Activated B cell treated with CpG ODN at 0.5 μM for 24 hours (primary cell): ENCODE measurements at regions not wholly inside any gene's neighbourhood (a gene's known extent, or its start where the extent isn't known, plus 50 kb on each side); places are given as distances from the start of the nearest gene placed in this dataset.
"Not testable (repeated sequence)": the region's sequence is repeated elsewhere in the genome, so short reads cannot be mapped to it uniquely, and the experiment has no call there.

Source experiments
- ATAC-seq: fragments of 200-7000 bp; cut with Tn5 transposase; one replicate; pipeline ENCODE4 v1.10.0; 2021; ENCODE audit warnings: low read depth, mild to moderate bottlenecking, moderate library complexity
- CTCF ChIA-PET: fragments of 350-600 bp; sonication (Branson Sonifier 250); formaldehyde crosslinking; loops from one replicate; lab custom pipeline; 2021; ENCODE audit warnings: antibody characterized with exemption; lab: Charles Lee
- POLR2A ChIA-PET: fragments of 350-600 bp; sonication (Branson Sonifier 250); formaldehyde crosslinking; loops from one replicate; lab custom pipeline; 2021; ENCODE audit warnings: antibody characterized with exemption; lab: Charles Lee
- DNase-seq: peaks from one replicate; pipeline ENCODE4 v3.0.0; 2022
- H3K27ac Mint-ChIP-seq: one replicate; pipeline ENCODE4 v1.8.0; 2020; ENCODE audit warnings: mixed read lengths
- H3K27me3 Mint-ChIP-seq: one replicate; pipeline ENCODE4 v1.8.0; 2021; ENCODE audit warnings: mixed read lengths
- H3K36me3 Mint-ChIP-seq: one replicate; pipeline ENCODE4 v1.8.0; 2021; ENCODE audit warnings: low read depth, mixed read lengths
- H3K4me1 Mint-ChIP-seq: one replicate; pipeline ENCODE4 v1.8.0; 2021; ENCODE audit warnings: mixed read lengths
- H3K4me3 Mint-ChIP-seq: one replicate; pipeline ENCODE4 v1.8.0; 2020; ENCODE audit warnings: mild to moderate bottlenecking, mixed read lengths
- H3K9me3 Mint-ChIP-seq: one replicate; pipeline ENCODE4 v1.8.0; 2020; ENCODE audit warnings: mixed read lengths
- CTCF ChIP-seq: fragments of 200-600 bp; IDR thresholded peaks from one replicate; pipeline ENCODE4 v1.8.0; 2022; ENCODE audit warnings: antibody characterized with exemption, mild to moderate bottlenecking
- intact Hi-C: fragments of 100-400 bp; cut with micrococcal nuclease; formaldehyde crosslinking; loops from one replicate; pipeline ENCODE4 v1.15.1; 2024

- TF ChIP-seq CTCF: no peak
- Mint-ChIP-seq H3K4me1 (no peaks in the 10 kb centered on the region), H3K27ac (no peak overlapping the region), H3K27me3 (no peaks in the 10 kb centered on the region), H3K4me3 (no peak overlapping the region), H3K36me3 (no peaks in the 10 kb centered on the region), H3K9me3 (no peaks in the 10 kb centered on the region)
- POLR2A ChIA-PET: no interaction called here
- DNase-seq (no peak), ATAC-seq (no peak)
- CTCF ChIA-PET: no interaction called here
- intact Hi-C loops: no loop called here
Measured at GRCh38 chr4:127479031-127479622, 153.6 kb upstream of the INTU start.

DNA sequence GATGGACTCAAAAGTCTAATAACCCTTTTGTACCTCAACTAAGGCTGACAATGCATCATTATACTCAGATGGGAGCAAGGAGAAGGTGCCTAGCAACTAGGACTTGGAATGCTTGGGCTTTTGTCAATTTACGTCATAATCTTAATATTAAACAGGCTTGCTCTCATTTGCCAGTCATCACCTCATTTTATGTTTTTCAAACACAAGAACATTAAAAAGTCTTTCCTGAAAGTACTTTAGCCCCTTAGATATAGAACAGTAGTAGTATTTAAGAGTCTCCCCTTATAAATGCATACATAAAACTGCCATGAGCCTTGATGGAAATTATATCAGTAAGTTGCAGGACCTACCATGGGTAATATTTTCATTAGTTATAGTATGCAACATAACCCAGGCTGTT, 150.7 kb upstream of the INTU start:
- ChIA-PET CTCF (no interaction called here), POLR2A (no interaction called here)
- intact Hi-C loops: no loop called here
- Mint-ChIP-seq H3K4me1 (no peaks in the 10 kb centered on the region), H3K9me3 (no peaks in the 10 kb centered on the region), H3K27ac (no peak overlapping the region), H3K36me3 (no peaks in the 10 kb centered on the region), H3K27me3 (no peaks in the 10 kb centered on the region), H3K4me3 (no peak overlapping the region)
- ATAC-seq: no peak
- no peak for DNase-seq
- TF ChIP-seq CTCF: no peak

- no peak for TF ChIP-seq CTCF
- ATAC-seq: no peak
Measured at GRCh38 chr4:127484117-127484516, 148.6 kb upstream of the INTU start.

GRCh38 chr4:127486248-127486647, 146.5 kb upstream of the INTU start:
- CTCF ChIA-PET: no interaction called here
- intact Hi-C loops: no loop called here
- no peaks in the 10 kb centered on the region for H3K4me1 Mint-ChIP-seq
- no peak for TF ChIP-seq CTCF
- no peaks in the 10 kb centered on the region for H3K9me3 Mint-ChIP-seq
- no peak overlapping the region for H3K4me3 Mint-ChIP-seq
- ATAC-seq (no peak), DNase-seq (no peak)
- H3K36me3 Mint-ChIP-seq: no peaks in the 10 kb centered on the region
- no peaks in the 10 kb centered on the region for H3K27me3 Mint-ChIP-seq
- POLR2A ChIA-PET: no interaction called here
- H3K27ac Mint-ChIP-seq: no peak overlapping the region

More at GRCh38 chr4:127484117-127484516, 148.6 kb upstream of the INTU start:
- intact Hi-C loops: no loop called here
- ChIA-PET POLR2A (no interaction called here), CTCF (no interaction called here)
- DNase-seq: no peak
- no peaks in the 10 kb centered on the region for H3K4me1 Mint-ChIP-seq
- H3K4me3 Mint-ChIP-seq: no peak overlapping the region
- no peaks in the 10 kb centered on the region for H3K36me3 Mint-ChIP-seq
- no peaks in the 10 kb centered on the region for H3K9me3 Mint-ChIP-seq
- H3K27ac Mint-ChIP-seq: no peak overlapping the region
- H3K27me3 Mint-ChIP-seq: no peaks in the 10 kb centered on the region

DNA sequence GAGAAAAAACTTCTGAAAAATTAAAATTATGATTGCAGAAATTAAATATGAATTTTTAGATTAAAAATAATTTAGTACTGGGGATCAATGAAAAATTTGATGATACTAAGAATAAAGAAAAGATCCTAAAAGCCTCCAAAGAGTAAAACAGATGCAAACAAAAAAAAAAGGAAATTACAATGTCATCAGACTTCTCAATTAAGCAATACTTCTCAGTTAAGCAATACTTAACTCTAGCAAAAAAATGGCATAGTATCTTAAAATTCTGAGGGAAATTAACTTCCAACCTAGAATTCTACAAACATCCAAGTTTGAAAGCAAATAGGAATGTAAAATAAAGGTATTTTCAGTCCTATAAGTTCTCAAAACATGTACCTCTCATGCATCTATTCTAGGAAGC, 141.2 kb upstream of the INTU start:
- H3K27ac Mint-ChIP-seq: no peak overlapping the region
- no peaks in the 10 kb centered on the region for H3K4me1 Mint-ChIP-seq
- ChIA-PET CTCF (no interaction called here), POLR2A (no interaction called here)
- TF ChIP-seq CTCF: no peak
- no peak for DNase-seq
- peaks cover 6% of the 10 kb centered on the region for H3K9me3 Mint-ChIP-seq
- H3K36me3 Mint-ChIP-seq: no peaks in the 10 kb centered on the region
- no peak for ATAC-seq
- no peaks in the 10 kb centered on the region for H3K27me3 Mint-ChIP-seq
- H3K4me3 Mint-ChIP-seq: no peak overlapping the region
- intact Hi-C loops: no loop called here

DNA sequence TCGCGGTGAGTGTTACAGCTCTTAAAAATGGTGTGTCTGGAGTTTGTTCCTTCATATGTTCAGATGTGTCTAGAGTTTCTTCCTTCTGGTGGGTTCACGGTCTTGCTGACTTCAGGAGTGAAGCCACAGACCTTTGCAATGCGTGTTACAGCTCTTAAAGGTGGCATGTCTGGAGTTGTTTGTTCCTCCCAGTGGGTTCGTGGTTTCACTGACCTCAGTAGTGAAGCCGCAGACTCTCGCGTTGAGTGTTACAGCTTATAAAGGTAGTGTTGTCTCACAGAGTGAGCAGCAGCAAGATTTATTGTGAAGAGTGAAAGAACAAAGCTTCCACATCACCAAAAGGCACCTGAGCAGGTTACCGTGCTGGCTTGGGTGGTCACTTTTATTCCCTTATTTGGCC, 135.9 kb upstream of the INTU start:
- H3K4me1 Mint-ChIP-seq, CTCF ChIA-PET, intact Hi-C loops, H3K4me3 Mint-ChIP-seq, H3K27ac Mint-ChIP-seq, H3K36me3 Mint-ChIP-seq, ATAC-seq, H3K9me3 Mint-ChIP-seq, DNase-seq, H3K27me3 Mint-ChIP-seq, POLR2A ChIA-PET: not testable (repeated sequence)
